ENCODE measurements at regions not wholly inside any gene's neighbourhood (a gene's known extent, or its start where the extent isn't known, plus 50 kb on each side); places are given as distances from the start of the nearest gene placed in this dataset.
A peak's percentile ranks its signal among the peaks of the same experiment; 100 is the strongest.

DNA sequence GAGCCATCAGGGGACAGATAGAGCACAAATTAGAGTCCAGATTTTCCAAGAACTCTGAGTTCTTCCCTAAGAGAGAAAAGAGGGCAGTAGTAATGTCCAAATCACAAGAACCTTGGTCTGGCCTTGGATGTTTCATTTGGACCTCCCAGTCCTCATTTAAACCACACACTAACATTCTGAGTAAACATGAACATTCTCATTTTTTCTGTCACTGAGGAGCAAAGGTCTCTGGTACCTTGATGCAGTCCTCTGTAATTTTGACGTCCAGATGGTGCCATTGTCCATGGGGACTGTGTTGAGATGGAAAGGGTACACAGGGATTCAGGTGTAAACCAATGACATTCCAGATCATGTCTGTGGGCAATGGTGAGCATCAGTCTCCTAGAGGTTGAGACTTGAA lies 225.4 kb upstream of the PHYHIPL start:
- no peak for DNase-seq (ENCODE audit: extremely low spot score)
- TF ChIP-seq LEF1 (IDR thresholded peaks at IDR 0.05; ENCODE audit: borderline replicate concordance) (no peak), ELF4 (IDR thresholded peaks at IDR 0.05) (no peak), SUZ12 (IDR thresholded peaks at IDR 0.05) (no peak), FOXK2 (IDR thresholded peaks at IDR 0.05) (no peak), PKNOX1 (IDR thresholded peaks at IDR 0.05) (no peak), SP1 (IDR thresholded peaks at IDR 0.05) (no peak)
- ChIA-PET POLR2A (no interaction called here), CTCF (no interaction called here)

DNA sequence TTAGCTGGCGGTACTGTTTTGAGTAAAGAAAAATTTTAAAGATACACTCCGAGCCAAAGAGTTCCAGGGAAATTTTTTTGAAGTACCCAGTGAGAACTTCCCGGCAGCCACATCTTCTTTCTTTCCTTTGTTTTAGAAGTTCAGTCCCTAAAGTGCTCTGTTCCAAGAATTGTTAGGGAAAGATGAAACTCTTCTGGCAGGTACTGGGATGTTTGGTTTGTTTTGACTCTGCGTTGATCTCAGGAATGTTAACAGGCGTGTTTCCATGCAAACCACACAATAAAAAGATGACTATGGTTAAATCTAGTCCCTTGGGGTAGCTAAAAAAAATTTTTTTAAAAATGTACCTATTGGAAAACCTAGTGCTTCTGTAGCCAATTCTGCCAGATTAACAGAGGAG lies 224.7 kb upstream of the PHYHIPL start:
- TF ChIP-seq ZNF384 (IDR thresholded peaks at IDR 0.05), result no peak
- no peak for TF ChIP-seq ELF4 (IDR thresholded peaks at IDR 0.05)
- no peak for TF ChIP-seq HDGF (IDR thresholded peaks at IDR 0.05; ENCODE audit: borderline replicate concordance)
- TF ChIP-seq PKNOX1 (IDR thresholded peaks at IDR 0.05), result no peak
- TF ChIP-seq LEF1 (IDR thresholded peaks at IDR 0.05; ENCODE audit: borderline replicate concordance), result no peak
- no peak for TF ChIP-seq SP1 (IDR thresholded peaks at IDR 0.05)
- no peak for TF ChIP-seq NFRKB (IDR thresholded peaks at IDR 0.05)
- no peak for TF ChIP-seq L3MBTL2 (conservative IDR thresholded peaks at IDR 0.05)
- no peak for TF ChIP-seq CTBP1 (IDR thresholded peaks at IDR 0.05; ENCODE audit: borderline replicate concordance)
- TF ChIP-seq SUZ12 (IDR thresholded peaks at IDR 0.05), result no peak
- TF ChIP-seq BHLHE40 (IDR thresholded peaks at IDR 0.05; ENCODE audit: borderline replicate concordance), result no peak
- no peak for TF ChIP-seq ARNT (IDR thresholded peaks at IDR 0.05)
- TF ChIP-seq FOXM1 (IDR thresholded peaks at IDR 0.05; ENCODE audit: borderline replicate concordance), result no peak
- TF ChIP-seq FOXK2 (IDR thresholded peaks at IDR 0.05), result no peak
- TF ChIP-seq TARDBP (IDR thresholded peaks at IDR 0.05), result no peak
- no peak for DNase-seq (ENCODE audit: extremely low spot score)
- POLR2A ChIA-PET, result no interaction called here
- CTCF ChIA-PET, result interaction anchor here (0.6 to 1.5 kb wide), 6 partner anchors 9 to 674 kb away, joined by 3 to 7 read pairs (median 4); no protein-coding TSS in a partner anchor

DNA sequence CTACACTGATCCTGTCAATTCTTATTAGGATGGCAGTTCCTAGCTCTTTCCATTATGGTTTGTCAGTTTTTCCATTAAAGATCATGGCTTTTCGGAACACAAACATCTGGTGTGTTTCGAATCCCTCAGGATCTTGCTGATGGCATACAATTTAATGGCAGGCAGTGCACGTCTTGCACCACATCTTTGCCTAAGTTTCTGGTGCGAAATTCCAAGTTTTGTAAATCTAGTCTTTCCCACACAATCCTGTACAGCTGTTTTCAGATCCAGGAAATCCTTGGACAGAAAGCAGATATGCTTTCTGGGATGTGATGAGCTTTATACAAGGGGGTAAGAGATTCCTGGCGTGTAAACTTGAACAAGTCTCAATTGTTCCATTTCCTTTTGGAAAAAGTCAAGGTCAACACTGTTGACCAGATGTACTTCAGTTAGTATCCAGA lies 224.3 kb upstream of the PHYHIPL start:
- POLR2A ChIA-PET, result no interaction called here
- CTCF ChIA-PET, result interaction anchor here (0.6 to 1.5 kb wide), 6 partner anchors 9 to 674 kb away, joined by 3 to 7 read pairs (median 4); no protein-coding TSS in a partner anchor
- TF ChIP-seq ARNT (IDR thresholded peaks at IDR 0.05) (no peak), PKNOX1 (IDR thresholded peaks at IDR 0.05) (no peak), SUZ12 (IDR thresholded peaks at IDR 0.05) (no peak), L3MBTL2 (conservative IDR thresholded peaks at IDR 0.05) (no peak), BHLHE40 (IDR thresholded peaks at IDR 0.05; ENCODE audit: borderline replicate concordance) (no peak), TARDBP (IDR thresholded peaks at IDR 0.05) (no peak), HDGF (IDR thresholded peaks at IDR 0.05; ENCODE audit: borderline replicate concordance) (no peak), ELF4 (IDR thresholded peaks at IDR 0.05) (no peak), CTBP1 (IDR thresholded peaks at IDR 0.05; ENCODE audit: borderline replicate concordance) (no peak), SP1 (IDR thresholded peaks at IDR 0.05) (no peak), FOXM1 (IDR thresholded peaks at IDR 0.05; ENCODE audit: borderline replicate concordance) (no peak), NFRKB (IDR thresholded peaks at IDR 0.05) (no peak), FOXA1 (IDR thresholded peaks at IDR 0.05) (no peak), FOXK2 (IDR thresholded peaks at IDR 0.05) (no peak), LEF1 (IDR thresholded peaks at IDR 0.05; ENCODE audit: borderline replicate concordance) (no peak), ZNF384 (IDR thresholded peaks at IDR 0.05) (no peak)
- DNase-seq (ENCODE audit: extremely low spot score), result no peak

GRCh38 chr10:58952747-58953466 lies 223.5 kb upstream of the PHYHIPL start:
- peak; percentile 40 for DNase-seq (ENCODE audit: extremely low spot score)
- POLR2A ChIA-PET, result no interaction called here
- TF ChIP-seq SUZ12 (IDR thresholded peaks at IDR 0.05) (no peak), BHLHE40 (IDR thresholded peaks at IDR 0.05; ENCODE audit: borderline replicate concordance) (no peak), ARNT (IDR thresholded peaks at IDR 0.05) (no peak), NFRKB (IDR thresholded peaks at IDR 0.05) (no peak), ZNF384 (IDR thresholded peaks at IDR 0.05) (no peak), FOXK2 (IDR thresholded peaks at IDR 0.05) (no peak), PKNOX1 (IDR thresholded peaks at IDR 0.05) (no peak), HDGF (IDR thresholded peaks at IDR 0.05; ENCODE audit: borderline replicate concordance) (no peak)
- CTCF ChIA-PET, result interaction anchor here (0.9 to 1.5 kb wide), 5 partner anchors 8 to 673 kb away, joined by 4 to 7 read pairs (median 4); no protein-coding TSS in a partner anchor

DNA sequence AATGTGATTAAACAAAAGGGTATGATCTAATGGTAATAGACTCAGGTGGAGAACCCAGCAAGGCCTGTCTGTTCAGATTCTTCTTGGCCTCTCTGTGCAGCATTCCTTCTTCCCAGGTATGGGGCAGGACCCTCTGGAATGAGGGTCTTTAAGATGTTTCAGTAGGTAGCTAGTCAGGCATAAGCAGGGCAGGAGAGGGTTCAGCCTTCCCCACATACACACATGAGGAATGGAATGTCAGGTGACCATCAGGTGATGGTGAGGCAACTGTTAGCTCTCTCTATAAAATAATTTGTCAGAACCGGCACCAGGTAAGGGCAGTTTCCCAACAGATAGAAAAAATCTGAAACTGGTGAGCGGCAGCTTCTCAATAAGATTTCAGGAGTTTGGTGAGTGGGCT lies 222.3 kb upstream of the PHYHIPL start:
- TF ChIP-seq NFRKB (IDR thresholded peaks at IDR 0.05) (no peak), HDGF (IDR thresholded peaks at IDR 0.05; ENCODE audit: borderline replicate concordance) (no peak), ZNF384 (IDR thresholded peaks at IDR 0.05) (no peak), CTBP1 (IDR thresholded peaks at IDR 0.05; ENCODE audit: borderline replicate concordance) (no peak), L3MBTL2 (conservative IDR thresholded peaks at IDR 0.05) (no peak), ELF4 (IDR thresholded peaks at IDR 0.05) (no peak), SP1 (IDR thresholded peaks at IDR 0.05) (no peak)
- ChIA-PET POLR2A (no interaction called here), CTCF (no interaction called here)
- no peak for DNase-seq (ENCODE audit: extremely low spot score)

- POLR2A ChIA-PET, result no interaction called here
- CTCF ChIA-PET, result no interaction called here
- no peak for DNase-seq (ENCODE audit: extremely low spot score)
- TF ChIP-seq PKNOX1 (IDR thresholded peaks at IDR 0.05) (0 out of 2 replicates have a peak, but pooled peaks have one; percentile 0), TARDBP (IDR thresholded peaks at IDR 0.05) (no peak)
Measured at GRCh38 chr10:58955615-58956014, 220.8 kb upstream of the PHYHIPL start.
